ENCODE measurements at regions not wholly inside any gene's neighbourhood (a gene's known extent, or its start where the extent isn't known, plus 50 kb on each side); places are given as distances from the start of the nearest gene placed in this dataset.

DNA sequence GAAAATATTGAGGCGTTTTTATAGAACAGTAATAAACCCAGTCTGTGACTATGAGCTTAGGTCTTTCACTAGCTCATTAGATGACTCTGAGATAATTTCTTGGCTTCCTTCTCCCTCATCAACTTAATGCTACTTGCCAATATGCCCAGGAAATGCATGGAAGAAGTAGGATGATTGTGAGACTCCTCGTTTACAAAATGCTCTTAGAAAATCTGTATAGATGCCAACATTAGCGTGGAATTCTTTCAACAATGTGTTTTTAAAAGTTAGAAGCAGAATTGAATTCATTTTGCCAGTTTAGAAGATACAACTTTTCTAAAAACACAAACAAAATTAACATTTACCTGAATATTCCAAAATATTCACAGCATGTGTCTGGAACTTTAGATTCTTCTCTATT, 424.6 kb downstream of the BTG1 start:
- TF ChIP-seq, protein P1, sequence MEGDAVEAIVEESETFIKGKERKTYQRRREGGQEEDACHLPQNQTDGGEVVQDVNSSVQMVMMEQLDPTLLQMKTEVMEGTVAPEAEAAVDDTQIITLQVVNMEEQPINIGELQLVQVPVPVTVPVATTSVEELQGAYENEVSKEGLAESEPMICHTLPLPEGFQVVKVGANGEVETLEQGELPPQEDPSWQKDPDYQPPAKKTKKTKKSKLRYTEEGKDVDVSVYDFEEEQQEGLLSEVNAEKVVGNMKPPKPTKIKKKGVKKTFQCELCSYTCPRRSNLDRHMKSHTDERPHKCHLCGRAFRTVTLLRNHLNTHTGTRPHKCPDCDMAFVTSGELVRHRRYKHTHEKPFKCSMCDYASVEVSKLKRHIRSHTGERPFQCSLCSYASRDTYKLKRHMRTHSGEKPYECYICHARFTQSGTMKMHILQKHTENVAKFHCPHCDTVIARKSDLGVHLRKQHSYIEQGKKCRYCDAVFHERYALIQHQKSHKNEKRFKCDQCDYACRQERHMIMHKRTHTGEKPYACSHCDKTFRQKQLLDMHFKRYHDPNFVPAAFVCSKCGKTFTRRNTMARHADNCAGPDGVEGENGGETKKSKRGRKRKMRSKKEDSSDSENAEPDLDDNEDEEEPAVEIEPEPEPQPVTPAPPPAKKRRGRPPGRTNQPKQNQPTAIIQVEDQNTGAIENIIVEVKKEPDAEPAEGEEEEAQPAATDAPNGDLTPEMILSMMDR (IDR thresholded peaks at IDR 0.05) = no peak
- TF ChIP-seq POLR2A (IDR thresholded peaks at IDR 0.05) = no peak

Data from uterus (tissue), 2 donors.